NCI-H2227 treated with DMSO at 0.1 percent for 48 hours (cell line): ENCODE measurements at regions not wholly inside any gene's neighbourhood (a gene's known extent, or its start where the extent isn't known, plus 50 kb on each side); places are given as distances from the start of the nearest gene placed in this dataset.
A peak's percentile ranks its signal among the peaks of the same experiment; 100 is the strongest.

Experiments used
- DNase-seq: peaks from one replicate; lab custom pipeline; 2025; lab: John Stamatoyannopoulos, UW

DNA sequence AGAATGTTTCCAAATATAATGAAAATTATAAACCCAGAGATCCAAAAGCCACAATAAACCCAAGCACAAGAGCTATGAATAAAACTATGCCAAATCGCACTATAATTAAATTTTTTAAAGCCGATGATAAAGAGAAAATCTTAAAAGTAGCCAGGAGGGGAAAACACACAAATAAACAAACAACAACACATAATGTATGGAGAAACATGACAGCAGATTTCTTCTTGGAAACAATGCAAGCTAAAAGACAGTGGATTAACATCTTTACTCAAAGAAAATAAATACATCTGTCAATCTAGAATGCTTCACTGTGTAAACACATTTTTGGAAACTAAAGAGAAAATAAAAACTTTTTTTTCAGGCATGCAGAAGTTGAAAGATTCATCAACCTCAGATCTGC is 53.0 kb upstream of the SMOX start:
- no peak for DNase-seq

DNA sequence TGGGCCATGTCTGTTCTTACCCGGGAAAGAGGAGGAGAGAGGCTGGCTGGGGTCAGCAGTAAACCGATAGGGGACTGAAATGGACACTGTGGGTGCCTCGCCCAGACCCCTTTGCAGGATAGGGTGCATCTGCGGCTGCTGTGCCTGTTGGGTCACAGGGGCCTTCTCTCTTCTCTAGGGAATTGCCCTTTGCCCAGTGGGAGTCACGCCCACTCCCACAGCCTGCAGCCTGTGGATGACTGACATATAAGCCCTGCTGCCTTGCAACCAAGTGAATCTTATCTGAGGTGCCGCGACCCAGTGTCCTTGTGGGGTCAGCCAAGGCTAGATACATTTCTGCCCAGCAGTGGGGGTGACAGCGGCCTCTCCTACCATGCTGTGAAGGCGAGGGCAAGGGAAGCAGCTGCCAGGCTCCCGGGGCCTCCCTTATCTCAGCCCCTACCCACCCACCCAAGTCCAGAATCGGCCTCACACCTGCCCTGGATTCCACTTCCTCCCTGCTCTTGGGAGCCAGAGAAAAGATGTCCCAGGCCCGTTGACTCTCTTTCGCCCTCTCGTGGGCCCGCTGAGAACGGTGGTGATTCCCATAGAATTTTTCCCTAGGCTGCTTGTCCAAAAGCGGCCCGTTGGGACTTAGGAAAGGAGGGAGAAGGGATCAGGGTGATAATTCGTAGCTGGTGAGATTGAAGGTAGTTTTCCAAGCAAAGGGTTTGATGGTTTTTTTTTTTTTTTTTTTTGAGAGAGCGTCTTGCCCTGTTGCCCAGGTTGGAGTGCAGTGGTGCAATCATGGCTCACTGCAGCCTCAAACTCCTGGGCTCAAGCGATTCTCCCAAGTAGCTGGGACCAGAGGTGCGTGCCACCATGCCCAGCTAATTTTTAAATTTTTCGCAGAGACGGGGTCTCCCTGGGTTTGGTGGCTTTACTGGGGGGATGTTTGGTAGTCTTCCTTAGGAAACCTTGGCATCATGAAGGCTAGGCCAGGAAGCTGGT is 56.8 kb upstream of the SMOX start:
- DNase-seq, result peak; percentile 6

DNA sequence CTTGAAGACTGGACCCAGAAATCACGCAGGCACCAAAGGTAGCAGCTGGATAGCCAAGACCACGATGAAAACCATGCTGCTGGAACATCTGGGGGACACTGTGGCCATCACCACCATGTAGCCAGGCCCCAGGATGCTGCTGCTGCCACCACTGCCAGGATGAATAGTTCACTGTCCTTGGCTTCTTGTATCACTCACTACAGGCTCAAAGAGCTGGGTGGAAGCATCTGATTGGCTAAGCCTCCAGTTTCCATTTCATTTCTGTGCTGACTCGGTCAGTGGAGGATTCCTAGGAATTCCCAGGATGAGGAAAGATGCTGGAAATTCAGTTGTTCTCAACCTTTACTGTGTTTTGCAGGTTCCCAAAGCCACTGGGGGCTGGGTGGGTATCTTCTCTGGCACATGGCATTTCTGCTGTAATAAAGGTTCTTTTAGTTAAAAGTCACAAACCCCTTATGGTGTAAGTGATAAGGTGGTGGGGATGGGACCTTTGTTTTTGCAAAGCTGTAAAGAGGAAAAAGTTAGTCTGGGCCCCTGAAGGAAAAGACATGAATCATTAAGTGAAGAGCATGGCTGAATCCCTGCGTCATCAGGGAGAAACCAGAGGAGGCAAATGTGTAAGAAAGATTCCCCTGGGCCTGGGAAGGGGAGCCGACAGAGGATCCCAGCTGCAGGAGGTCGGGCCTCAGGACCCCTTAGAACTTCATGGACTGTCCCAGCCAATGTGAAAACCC is 57.7 kb upstream of the SMOX start:
- DNase-seq, result no peak

DNA sequence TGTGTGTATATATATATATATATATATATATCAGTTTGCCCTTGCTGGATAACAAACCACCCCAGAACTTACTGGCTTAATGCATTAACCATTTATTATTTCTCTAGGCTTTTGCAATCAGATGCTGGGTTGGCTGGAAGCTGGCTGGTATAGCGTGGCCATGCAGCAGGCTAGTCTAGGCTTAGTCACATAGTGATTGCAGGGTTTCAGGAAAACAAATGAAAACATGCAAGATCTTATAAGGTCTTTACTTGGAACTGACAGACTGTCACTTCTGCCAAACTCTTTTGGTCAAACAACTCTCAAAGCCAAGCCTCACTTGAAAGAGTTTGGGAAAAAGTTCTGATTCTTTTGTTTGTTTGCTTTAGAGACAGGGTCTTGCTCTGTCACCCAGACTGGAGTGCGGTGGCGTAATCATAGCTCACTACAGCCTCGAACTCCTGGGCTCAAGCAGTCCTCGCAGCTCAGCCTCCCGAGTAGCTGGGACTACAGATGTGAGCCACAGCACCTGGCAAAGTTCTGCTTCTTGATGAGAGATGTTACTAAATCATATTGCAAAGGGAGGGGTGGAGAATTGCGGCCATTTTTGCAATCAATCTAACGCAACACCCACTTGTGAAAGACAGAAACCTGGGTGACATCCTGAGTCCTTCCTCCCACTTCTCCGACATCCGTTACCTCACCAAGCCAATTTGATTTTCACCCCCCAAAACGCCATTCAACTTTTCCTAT is 58.7 kb upstream of the SMOX start:
- no peak for DNase-seq

DNA sequence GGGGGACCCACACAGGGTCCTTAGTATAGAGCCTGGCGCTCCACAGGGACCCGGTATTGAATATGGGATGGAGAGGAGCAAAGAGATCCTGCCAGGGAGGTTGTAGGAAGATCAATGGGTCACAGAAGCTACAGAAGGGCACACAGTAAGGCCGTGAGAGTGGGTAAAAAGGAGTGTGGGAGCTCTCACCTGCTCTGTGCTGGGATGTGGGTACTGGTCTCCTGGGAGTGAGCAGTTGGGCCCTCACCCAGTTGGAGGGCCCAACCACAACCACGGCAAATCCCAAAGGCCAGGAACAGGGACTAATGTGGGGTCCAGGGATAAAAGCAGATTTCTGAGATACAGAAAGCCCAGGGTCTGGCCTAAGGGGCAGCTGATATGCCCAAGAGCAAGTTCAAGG is 59.9 kb upstream of the SMOX start:
- DNase-seq, result no peak

DNA sequence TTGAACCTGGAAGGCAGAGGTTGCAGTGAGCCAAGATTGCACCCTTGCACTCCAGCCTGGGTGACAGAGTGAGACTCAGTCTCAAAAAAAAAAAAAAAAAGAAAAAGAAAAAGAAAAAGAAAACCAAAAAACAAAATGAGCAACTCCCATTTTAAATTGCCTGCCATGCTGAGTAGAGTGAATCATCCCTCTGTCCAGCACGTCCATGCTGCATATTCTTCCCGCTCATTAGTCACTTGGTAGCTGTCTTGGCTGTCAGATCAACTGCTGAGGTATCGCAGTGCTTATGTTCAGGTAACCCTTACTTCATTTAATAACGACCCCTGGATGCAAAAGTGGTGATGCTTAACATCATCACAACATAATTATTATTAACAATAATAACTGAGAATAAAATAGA is 60.7 kb upstream of the SMOX start:
- DNase-seq, result no peak

DNA sequence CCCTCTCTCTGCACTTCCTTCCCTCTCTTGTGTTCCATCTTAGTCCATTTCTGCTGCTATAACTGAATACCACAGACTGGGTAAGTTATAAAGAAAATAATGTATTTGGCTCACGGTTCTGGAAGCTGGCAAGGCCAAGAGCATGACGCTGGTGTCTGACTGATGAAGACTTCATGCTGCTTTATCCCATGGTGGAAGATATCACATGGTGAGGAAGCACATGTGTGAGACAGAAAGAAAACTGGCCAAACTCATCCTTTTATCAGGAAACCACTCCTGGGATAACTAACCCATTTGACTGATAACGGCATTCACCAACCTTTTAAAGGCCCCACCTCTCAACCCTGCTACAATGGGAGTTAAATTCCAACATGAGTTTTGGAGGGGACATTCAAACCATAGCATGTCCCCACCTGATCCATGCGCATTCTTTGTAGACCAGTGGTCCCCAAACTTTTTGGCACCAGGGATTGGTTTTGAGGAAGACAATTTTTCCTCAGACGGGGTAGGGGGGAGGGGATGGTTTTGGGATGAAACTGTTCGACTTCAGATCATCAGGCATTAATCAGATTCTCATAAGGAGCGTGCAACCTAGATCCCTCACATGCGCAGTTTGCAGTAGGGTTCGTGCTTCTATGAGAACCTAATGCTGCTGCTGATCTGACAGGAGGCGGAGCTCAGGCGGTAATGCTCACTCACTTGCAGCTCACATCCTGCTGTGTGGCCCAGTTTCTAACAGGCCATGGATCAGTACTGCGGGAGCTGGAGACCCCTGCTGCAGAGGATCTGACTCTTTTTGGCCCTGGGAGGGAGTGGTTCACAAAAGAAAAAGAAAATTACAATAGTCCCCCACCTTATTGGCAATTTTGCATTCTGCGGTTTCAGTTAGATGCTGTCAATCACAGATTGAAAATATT is 61.6 kb upstream of the SMOX start:
- no peak for DNase-seq

DNA sequence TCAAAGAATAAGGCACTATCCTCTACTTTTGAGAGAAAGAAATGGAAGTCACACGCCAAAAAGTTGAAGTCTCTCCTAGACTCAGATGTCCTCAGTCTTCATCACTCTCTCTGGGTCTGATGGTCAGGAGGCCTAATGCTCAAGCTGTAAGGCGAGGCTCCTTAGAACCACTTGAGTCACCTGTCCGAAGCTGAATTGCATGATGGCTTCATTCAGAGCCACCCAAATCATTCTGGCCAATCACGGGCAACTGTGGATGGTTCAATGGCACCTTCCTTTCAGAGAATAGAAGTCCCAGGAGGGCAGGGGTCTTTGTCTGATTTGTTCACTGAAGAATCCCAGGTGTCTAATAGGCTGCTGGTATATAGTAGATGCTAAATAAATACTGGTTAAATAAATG is 63.9 kb upstream of the SMOX start:
- no peak for DNase-seq

DNA sequence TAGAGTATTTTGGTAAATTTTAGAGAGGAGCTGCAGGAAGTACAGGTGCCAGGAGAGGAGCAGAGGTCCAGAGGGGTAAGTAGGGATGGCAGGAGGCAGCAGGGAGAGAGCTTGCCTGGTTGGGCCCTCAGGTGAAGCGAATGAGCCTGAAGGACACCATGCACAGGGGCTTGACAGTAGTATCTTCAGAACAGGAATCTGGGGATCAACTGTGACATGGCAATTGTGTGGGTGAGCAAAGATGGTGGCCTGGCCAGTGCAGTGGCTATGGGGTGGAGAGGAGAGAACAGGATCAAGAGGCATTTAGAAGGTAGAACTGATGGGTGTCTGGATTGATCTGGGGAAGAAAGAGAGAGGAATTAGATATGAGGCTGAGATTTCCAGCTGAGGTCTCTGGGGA is 64.5 kb upstream of the SMOX start:
- DNase-seq, result no peak

DNA sequence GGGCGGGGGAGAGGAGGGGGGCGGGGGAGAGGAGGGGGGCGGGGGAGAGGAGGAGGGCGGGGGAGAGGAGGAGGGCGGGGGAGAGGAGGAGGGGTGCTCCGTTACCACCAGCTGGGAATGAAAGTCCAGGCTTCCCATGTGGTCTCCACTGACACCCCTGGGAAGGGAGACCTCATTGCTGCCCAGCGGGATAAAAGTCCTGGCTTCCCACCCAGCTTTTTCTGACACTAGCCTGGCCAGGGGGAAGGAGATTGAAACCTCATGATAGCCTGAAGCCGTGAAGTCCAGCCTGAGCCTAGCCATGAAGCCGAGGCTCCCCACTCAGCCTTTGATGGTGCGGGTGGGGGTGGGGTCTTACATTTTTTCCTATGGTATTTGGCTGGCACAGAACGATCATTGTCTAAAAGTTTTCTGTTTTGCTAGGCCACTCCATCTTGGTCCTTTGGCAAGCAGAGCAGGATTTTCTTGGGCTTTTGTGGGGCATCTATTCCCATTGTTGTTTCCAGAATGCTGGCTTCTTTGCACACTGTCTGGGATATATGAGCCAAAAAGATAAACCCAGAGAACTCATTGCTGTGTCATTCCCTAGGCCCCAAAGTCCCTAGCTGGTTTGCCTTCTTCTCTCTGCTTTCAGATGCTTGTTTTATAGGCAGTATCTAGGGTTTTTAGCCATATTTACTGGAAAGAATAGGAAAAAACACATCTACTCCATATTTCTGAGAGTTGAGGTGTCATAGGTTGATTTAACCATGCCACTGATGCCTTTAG is 65.3 kb upstream of the SMOX start:
- DNase-seq, result no peak

DNA sequence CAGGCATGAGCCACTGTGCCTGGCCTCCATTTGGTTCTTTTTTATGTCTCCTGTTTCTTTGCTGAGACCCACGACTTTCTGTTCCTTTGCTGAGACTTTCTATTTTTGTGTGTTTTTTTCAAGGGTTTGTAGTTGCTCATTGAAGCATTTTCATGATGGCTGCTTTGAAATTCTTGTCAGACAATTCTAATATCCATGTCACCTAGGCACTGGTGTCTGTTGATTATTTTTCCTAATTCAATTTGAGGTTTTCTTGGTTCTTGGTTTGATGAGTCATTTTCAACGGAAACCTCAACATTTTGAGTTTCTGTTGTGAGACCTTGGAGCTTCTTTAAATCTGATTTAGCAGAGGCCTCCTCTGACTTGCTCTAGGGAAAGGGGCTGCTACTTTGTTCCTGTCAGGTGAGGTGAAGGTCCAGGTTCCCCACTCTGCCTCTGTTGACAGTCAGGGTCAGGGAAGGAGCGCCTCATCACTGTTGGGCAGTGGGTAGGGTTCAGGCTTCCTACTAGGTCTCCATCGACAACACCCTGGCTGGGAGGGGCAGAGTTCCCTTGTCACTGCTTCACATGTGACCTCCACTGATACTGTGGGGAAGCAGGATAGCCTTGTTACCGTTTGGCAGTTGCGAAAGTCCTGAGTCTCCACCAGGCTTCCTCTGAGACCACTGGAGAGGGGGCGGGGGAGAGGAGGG is 66.1 kb upstream of the SMOX start:
- DNase-seq, result no peak

DNA sequence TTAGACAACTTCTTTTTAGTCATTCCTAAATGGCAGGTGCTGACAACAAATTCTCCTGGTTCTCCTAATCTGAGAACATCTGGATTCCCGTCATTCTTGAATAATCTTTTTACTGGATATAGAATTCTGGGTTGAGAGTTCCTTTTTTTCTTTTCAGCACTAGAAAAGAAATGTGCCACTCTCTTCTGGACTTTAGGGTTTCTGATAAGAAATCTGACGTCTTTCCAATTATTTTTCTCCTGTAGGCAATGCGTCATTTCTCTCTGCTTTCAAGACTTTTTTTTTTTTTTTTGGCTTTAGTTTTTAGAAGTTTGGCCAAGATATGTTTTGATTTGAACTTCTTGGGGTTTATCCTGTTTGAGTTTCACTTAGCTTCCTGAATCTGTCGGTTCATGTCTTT is 66.1 kb upstream of the RNF24 start:
- DNase-seq, result no peak

DNA sequence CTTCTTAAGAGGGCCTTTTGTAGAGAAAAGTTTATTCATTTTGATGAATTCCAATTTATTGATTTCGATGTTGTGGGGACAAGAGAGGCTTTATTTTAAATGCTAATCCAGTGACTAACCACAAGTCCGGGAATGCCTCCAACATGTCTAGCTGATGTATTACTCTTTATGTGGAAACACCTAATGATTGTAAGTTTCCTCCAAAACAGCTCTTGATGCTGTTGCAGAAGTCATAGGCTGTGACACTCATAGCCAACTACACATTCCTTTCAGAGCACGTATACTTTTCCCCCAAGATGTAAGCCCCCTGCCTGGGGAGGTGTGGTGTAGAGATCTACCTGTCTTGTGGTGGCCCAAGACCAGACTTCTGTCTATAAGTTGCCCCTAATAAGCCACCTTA is 61.3 kb upstream of the RNF24 start:
- no peak for DNase-seq

DNA sequence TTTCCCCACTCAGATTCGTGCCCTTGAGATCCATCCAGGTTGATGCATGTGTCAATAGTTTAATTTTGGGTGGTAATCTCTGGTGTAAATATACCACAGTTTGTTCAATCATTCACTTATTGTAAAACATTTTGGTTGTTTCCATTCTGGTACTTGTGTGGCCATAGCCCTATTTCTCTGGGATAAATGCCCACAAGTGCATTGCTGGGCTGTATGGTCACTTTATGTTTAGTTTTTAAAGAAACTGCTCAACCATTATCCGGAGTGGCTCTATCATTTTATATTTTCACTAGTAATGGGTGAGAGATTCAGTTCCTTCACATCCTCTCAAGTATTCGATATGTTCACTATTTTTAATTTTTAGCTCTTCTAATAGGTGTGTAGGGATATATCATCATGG is 60.7 kb upstream of the RNF24 start:
- DNase-seq, result no peak

DNA sequence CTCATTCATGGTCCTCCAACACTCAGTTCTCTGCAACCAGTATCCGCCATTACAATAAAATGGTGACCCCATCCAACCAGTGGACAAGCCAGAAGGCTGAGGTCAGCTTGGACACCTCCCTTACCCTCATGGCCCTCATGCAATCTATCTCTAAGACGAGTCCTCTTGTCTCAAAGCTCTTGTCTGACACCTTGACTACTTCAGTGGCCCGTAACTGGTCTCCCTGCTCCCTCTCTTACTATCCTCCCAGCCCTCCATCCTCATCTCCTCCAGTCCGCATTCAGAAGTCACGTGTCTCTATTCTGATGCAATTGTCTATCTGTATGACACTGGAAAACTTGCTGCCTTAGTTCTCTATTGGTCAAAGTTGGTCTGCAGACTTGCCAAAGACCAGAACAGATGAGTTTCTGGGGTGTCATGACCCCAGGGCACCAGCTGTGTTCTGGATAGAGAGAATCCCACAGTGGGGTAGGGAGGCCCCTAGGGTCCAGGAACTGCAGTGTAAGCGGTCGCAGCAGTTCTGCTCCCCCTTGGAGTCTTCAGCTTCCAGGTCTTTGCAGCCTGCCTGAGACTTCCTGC is 59.6 kb upstream of the RNF24 start:
- DNase-seq, result no peak

DNA sequence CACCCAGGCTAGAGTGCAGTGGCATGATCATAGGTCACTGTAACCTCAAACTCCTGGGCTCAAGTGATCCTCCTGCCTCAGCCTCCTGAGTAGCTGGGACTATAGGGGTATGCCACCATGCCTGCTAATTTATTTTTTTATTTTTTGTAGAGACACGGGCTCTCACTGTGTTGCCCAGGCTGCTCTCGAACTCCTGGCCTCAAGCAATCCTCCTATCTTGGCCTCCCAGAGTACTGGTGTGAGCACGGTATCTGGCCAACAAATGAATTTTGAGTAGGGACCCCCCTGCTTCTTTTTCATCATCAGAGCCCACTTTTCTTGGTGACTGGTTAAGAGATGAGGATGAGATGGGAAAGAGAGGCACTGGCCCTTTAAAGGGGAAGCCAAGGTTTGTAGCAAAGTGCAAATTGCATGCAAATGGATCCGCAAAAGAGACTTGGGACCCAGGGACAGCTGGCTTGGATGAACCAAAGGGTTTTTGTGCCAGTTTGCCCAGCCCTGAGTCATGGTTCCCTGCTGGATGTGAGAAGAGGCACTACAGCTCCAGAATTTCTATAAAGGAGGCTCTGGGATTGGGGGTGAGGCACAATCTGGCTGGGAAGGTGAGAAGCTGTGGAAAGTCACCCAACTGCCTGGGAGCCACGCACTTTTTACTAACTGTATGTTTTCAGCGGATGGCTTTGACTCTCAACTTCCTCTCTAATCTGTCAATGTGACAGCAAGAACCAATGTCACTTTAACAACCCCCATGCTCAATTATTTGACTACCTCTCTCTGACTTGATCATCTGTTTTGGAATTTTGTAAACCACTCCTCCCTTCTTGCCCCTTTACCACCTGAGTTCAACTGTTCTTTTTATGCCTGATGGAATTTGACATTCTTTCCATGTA is 58.7 kb upstream of the RNF24 start:
- no peak for DNase-seq

DNA sequence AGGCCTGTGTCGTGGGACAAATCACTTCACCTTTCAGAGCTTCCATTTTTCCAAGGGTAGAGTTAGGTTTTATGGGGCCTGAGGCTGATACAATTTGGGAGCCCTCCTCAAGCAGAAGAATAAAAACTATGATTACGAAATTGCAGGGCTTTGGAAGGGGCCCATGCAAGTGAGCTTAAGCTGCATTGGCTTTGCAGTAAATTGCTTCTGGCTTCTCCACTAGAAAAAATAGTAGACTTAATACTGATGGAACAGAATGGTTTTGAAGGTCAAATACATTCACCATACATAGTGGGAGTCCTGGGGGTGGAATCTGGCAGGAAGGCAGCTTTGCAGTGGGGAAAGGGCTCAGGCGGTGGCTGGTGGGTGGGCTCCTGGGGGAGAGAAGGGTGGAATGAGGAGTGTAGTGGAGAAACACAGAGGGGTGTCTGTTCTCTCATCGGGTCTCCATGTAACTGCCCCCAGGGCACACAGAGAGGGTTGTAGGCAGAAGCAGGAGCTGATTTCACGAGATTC is 55.9 kb upstream of the RNF24 start:
- DNase-seq, result no peak

DNA sequence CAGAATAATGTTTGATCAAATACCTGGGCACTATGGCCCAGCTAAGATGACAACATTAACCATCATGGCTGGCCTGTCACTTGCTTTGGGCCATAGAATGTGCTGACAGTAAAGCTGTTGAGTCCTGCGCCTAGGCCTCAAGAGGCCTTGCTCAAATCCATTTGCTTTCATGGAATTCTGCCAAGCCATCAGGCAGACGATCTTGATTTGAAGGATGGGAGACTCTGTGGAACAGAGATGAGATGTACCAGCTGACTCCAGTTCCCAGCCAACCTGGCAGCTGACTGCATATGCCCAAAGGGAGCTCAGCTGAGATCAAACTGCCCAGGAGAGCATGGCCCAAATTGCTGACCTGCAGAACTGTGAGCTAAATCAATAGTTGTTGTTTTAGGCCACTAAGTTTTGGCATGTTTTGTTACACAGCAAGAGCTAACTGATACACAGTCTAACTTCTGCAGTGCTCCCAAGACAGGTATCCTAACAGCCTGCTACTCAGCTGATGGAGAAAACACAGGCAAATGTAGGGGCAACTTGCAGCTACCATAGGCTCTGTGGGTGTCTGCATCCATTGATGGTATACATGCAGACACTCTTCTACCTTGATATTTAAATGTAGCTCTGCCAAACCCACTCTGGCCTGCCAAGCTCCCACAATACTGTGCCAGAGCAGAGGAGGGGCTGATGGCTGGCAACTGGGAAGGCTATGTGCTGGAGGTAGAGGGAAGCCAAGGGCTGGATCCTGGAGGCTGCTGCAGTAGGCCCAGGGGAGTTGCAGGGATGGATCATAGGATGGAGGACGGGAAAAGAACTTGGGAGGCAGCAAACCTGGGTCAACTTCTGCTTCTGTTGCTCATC is 55.2 kb upstream of the RNF24 start:
- DNase-seq, result no peak
